ENCODE measurements at regions not wholly inside any gene's neighbourhood (a gene's known extent, or its start where the extent isn't known, plus 50 kb on each side); places are given as distances from the start of the nearest gene placed in this dataset.

- no peak for TF ChIP-seq ATF3 (IDR thresholded peaks at IDR 0.05)
- TF ChIP-seq, protein P1, sequence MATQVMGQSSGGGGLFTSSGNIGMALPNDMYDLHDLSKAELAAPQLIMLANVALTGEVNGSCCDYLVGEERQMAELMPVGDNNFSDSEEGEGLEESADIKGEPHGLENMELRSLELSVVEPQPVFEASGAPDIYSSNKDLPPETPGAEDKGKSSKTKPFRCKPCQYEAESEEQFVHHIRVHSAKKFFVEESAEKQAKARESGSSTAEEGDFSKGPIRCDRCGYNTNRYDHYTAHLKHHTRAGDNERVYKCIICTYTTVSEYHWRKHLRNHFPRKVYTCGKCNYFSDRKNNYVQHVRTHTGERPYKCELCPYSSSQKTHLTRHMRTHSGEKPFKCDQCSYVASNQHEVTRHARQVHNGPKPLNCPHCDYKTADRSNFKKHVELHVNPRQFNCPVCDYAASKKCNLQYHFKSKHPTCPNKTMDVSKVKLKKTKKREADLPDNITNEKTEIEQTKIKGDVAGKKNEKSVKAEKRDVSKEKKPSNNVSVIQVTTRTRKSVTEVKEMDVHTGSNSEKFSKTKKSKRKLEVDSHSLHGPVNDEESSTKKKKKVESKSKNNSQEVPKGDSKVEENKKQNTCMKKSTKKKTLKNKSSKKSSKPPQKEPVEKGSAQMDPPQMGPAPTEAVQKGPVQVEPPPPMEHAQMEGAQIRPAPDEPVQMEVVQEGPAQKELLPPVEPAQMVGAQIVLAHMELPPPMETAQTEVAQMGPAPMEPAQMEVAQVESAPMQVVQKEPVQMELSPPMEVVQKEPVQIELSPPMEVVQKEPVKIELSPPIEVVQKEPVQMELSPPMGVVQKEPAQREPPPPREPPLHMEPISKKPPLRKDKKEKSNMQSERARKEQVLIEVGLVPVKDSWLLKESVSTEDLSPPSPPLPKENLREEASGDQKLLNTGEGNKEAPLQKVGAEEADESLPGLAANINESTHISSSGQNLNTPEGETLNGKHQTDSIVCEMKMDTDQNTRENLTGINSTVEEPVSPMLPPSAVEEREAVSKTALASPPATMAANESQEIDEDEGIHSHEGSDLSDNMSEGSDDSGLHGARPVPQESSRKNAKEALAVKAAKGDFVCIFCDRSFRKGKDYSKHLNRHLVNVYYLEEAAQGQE (IDR thresholded peaks at IDR 0.05), result no peak
- TF ChIP-seq JUND (IDR thresholded peaks at IDR 0.05), result no peak
- TF ChIP-seq CTCF (IDR thresholded peaks at IDR 0.05; ENCODE audit: low read depth, low read length, missing input control), result no peak
- TF ChIP-seq TAF1 (conservative IDR thresholded peaks at IDR 0.05), result no peak
- no peak for TF ChIP-seq SP1 (IDR thresholded peaks at IDR 0.05)
Observed at GRCh38 chr19:31983647-31984046, 361.8 kb upstream of the ZNF507 start.
